GM19043 (cell line): ENCODE measurements at regions not wholly inside any gene's neighbourhood (a gene's known extent, or its start where the extent isn't known, plus 50 kb on each side); places are given as distances from the start of the nearest gene placed in this dataset.
"Not testable (repeated sequence)": the region's sequence is repeated elsewhere in the genome, so short reads cannot be mapped to it uniquely, and the experiment has no call there.

Experiments
- ATAC-seq: cut with Tn5 transposase; IDR thresholded peaks from one replicate; pipeline ENCODE4 v1.9.1; 2021; ENCODE audit warnings: low read depth; ENCODE audit not compliant: unreplicated experiment

DNA sequence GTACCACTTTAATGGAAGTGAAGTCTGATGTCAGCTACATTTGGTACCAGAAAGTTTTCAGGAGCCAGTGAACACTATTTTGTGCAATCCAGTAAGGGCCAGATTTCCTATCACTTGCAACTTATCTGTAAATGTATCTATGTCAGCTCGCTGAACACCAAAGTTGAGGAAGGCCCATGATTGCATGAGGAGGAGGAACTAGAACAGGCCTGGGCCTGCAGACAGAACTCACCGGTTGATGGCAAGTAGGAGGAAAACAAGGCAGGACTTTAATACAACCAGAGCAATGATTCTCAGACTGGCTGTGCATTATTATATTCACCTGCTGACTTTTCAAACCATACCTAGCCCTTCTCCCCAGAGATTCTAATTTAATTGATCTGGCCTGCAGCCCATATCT lies 540.2 kb downstream of the CETN3 start:
- ATAC-seq = no peak

DNA sequence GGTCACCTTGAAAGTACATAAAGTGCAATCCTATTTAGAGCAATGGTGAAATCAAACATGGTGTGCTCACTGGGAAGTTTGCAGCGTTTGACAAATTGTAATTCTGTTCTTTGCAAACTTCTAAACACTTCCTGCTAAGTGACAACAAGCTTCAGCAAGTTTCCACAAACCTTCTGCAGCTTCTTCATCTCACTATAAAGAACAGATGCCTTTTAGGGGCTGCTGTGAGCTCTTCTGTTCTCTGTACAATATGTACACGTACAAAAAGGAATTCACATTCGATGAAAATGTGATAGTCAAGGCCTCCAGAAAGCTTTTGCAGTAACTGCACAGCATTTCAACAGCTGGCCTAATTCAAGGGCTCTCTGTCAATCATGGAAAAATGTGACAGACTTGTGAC lies 543.1 kb downstream of the CETN3 start:
- no peak for ATAC-seq

DNA sequence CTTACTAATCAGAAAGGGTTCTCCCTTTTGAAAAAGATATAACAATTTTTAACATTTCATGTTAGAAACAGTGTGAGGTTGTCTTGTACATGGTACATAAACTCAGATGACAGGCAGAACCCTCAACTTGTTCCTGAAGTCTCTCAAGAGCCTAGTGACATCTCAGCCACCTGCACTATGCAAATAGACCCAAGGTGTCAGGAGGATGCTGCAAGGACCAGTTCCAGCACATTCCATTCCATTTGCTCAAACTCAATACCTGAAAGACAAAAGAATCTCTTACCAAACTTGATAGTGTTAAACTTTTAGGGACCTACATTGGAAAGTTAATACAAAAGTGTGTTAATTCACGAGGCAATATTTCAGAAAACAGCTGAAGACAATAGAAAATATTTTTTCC lies 544.6 kb downstream of the CETN3 start:
- no peak for ATAC-seq

DNA sequence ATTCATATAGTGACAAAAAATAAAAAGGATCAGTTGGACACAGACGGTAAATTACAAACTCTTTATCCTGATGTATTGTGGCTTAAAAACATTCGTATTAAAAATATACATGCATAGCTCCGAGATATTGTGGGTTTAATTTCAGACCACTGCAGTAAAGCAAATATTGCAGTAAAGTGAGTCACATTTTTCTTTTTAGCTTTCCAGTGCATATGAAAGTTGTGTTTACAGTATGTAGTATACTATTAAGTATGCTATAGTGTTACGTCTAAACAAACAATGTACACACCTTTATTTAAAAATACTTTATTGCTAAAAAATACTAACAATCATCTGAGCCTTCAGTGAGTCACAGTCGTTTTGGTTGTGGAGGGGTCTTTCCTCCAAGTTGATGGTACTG lies 551.8 kb downstream of the CETN3 start:
- ATAC-seq = no peak

DNA sequence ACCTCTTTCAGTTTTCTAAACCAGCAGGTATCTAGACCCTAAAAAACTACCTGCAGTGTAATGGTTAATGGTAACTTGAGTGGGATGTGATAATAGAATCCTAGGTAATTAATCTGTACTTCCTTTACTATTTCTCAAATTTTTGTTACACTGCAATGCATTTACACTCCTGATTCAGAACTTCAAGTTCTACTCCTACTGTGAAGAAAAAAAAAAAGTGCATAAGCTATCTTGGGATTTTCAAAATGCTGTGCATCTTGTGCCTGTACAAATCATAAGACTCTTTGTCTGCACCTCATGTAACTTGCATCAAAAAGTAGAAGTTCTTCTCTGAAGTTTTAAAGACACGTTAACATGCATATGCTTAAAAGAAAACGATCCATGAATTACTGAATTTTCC lies 554.1 kb downstream of the CETN3 start:
- no peak for ATAC-seq

DNA sequence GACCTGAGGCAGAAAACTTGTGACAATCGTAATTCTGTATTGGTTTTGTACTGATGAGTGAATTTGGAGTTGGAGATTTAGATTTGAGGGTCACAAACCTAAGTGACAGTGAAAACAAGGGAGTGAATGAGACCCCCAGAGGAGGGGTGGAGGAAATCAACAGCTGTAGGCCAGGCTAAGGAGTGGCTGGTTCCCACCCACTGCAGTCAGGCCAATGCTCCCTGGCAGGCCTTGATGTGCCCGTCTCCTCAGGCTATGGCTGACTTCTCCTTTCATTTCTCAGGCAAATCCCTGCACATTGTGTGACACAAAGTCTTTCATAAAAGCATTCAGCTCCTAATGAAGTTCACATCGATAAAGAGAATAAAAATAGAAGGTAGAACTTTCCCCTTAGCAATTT lies 557.6 kb downstream of the CETN3 start:
- no peak for ATAC-seq

DNA sequence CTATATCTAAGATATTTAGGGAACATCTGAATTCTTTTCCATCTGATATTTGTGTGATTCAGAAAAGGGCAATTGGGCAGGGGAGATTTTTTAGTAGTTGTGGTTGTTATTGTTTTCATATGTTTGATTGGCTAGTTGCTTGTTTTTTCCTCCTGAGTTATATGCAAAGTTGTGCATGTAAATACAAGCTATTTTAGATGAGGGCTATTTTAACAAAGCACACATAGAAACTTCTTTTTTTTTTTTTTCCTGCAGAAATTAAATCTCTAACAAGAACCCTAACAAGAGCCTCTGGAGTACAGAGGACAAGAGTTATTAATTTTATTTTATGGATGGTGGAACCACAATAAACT lies 559.1 kb downstream of the CETN3 start:
- no peak for ATAC-seq

DNA sequence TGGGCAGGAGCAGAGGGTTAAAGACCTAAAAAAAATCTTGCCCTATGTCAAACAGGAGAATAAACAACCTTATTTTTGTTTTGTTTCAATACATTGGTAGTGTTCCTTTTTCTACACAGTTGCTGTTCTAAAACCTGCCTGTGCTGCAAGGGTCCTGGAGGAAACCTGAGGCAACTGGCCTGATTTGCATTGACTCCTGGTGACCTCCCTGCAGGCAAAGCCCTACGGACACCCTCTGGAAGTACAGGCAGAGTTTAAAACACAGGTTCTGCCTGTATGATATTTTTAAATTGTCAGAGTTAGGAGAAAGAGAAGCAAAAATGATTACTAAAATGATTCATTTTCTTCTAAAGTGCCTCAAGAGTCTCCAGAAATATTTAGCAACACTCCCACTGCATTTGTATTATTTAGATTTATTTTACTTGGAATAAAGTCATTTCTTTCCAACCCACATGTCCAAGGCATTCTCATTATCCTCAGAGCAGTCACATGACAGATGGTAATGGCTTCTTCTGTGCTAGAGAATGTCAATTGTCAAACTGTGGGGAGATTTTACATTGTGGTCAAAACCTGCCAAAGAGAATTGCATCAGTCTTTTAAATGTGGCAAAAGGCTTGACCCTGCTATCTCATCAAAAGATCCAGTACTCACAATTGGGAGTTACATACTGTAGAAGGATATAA lies 559.6 kb downstream of the CETN3 start:
- no peak for ATAC-seq

DNA sequence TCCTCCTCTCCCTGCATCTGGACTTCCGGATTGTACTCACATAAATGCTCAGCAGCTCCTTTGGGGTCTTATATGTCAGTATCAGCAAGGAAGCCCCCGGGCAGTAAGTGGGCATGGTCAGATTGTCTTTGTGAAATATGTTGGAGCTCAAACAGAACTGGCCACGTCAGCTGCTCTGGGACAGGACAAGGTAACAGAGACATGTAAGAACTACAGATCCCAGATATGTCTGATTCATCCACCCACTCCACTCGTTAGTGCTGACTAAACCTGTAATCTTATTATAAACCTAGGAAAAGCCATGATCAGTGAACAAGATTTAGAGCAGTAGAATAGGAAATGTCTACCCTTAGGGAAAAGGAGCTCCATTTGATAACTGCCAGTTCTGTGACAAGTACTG lies 561.8 kb downstream of the CETN3 start:
- no peak for ATAC-seq

DNA sequence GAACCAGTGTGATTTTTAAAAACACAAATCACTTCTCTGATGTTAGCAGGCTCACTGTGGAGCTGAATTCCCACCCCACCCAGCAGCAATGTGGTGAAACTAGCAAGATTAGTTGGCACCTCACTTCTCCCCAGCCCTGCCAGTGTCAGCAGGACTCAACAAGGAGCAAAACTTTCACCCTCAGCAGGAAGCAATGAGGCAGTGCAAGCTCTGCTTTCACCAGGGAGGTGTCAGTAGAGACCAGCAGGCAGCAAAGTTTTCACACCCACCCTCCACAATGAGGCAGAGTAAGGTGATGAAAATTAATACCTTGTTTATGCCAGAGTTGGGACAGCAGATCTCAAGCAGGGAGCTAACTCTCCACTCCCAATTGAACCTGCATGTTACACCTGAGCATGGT lies 565.0 kb downstream of the CETN3 start:
- ATAC-seq = no peak

DNA sequence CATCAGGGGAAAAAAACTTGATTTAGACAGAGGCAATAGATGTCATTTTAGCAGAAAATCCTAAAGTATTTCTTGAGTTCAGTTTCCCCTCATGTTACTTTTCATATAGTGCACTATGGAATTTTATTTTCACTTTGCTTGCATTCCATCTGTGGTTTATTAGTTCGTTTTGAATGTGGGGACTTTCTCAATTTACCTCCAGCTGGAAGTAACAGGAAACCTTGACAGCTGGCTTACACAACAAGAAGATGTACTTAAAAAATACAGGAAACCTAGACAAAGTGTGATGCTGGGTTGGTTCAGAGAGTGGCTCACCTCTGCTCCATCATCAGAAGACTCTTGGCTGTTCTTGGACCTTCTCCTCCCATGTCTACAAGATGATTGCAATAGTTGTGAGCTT lies 567.0 kb downstream of the CETN3 start:
- no peak for ATAC-seq

DNA sequence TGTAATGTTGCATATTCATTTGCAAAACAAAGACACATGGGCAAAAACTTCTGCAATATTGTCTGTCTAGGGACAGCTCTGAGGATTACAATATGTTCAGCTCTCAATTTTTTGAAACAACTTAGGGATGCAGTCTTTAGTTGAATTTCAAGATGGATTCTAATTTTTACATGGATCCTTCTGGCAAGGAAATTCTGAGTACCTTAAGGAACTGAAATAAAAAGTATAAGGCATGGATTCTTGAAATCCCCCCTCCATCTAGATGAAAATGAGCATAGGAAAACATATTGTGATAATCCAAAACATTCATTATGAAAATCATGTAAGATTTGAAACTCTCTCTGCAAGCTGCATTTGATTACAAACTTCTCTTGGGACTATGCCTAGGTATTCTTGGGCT lies 568.6 kb downstream of the CETN3 start:
- no peak for ATAC-seq

DNA sequence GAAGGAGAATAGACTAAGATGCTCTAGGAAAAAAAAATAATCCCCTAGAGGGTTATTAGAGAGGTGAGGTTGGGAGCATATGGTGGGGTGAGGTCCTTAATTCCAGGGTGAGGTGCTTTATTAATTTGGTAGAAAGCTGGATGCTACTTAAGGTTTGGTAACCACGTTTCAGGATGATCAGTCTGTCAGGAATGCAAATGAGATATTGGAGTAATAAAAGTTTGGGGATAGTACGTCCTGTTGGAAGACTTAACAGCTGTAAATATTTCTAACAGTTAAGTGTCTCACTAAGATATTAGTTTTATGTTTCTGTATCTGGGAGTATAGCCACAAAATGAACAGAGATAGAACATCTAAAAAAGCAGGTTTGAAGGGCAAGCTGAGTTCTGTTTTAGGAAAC lies 578.9 kb downstream of the CETN3 start:
- ATAC-seq = no peak

DNA sequence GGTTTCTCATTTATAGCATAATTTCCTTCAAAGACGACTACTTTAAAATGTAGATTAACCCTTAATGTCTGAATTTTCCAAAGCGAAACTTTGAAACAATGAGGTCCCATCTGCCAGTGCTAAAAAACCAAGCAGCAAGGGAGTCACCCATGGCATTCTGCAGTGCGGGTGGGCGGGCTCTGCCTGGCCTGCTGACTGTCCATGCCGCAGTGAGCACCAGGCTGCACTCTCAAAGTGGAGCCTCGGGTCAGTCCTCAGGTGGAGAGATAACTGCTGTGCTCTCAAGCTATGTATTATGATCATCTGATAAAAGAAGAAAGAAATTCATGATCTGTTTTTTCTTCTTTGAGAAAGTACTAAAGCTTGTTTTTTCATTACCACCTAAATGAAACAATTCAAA lies 581.6 kb downstream of the CETN3 start:
- no peak for ATAC-seq

DNA sequence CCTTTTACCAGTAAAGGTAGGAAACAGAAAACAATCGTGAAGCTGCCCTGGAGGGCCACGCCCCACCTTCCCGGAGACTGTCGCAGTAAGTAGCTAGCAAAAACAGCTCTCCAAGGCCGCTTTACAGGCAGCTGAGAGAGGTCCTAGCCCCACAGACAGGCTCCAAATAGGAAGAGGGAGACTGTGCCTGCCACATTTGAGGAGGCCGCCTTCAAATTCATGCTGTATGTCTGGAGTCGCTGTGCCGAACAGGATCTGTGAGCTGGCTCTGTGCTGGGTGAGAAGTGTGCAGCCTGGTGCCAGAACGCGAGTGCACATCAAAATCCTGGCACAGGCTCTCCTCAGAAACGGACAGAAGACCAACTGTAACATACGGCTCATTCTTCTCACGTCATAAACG lies 582.2 kb downstream of the CETN3 start:
- no peak for ATAC-seq

DNA sequence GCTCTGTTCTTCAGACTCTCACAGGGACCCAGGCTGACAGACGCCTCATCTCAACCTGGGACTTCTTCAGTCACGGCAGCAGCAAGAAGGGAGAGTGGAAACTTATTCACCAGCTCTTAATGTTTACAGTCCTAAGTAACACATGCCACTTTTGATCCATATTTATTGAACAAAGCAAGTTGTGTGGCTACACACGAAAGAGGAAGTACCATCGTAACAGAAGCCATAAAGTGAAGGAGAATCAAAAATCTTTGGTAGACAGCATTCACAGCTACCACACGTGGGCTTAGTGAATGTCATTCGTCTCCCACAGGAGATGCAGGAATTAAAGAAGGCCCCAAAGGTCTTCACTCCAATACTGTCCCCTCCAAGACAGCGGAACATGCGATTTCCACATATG lies 582.6 kb downstream of the CETN3 start:
- no peak for ATAC-seq

DNA sequence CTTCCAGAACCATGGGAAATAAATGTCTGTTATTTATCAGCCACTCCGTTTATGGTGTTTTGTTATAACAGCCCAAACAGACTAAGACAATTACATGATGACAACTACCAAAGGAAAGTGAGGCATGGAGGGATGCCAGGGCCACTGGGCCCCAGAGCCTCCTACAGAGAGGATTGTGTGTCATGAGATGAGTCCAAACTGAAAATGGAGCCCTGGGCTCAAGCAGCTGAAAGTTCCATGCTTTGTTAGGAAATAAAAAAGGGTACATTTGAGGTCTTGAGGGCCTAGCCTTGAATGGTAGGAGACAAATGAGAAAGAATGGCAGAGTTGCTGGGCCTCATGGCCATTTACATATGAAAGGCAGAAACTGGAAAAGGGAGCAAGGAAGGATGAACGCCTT lies 586.5 kb downstream of the CETN3 start:
- no peak for ATAC-seq

DNA sequence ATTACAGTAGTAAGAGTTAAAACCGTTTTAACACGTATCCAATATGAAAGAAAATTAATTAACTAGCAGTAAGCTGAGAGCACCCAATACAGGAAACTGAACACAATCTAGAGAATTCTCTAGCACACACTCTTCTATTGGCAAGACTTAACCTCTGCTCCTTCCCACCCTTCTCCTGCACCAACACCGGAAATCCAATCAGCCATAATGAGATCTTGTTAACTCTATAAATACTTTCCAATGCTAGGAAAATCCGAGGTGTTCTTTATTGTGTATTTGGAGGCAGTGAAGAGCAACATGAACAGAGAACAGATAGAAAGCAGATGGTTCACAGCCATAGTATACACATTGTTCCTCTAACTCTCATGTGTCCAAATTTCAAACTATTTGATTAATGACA lies 591.7 kb downstream of the CETN3 start:
- no peak for ATAC-seq

DNA sequence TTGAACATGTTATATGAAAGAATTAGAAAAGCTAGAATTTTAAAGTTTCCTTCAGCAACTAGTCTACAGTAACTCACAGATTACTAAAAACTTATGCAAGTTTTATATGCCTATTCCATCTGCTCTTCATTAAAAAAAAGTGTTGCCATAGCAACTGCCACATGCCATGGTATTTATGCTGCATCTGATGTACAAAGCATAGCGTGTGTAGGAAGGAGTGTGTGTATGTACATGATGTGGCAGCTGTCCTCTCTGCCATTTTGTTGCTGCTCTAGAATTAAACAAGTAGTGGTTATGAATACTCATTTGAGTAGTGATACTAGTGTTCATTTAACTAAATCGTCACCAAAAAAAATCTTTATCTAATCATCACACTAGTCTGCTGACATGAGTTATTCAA lies 593.5 kb downstream of the CETN3 start:
- no peak for ATAC-seq

DNA sequence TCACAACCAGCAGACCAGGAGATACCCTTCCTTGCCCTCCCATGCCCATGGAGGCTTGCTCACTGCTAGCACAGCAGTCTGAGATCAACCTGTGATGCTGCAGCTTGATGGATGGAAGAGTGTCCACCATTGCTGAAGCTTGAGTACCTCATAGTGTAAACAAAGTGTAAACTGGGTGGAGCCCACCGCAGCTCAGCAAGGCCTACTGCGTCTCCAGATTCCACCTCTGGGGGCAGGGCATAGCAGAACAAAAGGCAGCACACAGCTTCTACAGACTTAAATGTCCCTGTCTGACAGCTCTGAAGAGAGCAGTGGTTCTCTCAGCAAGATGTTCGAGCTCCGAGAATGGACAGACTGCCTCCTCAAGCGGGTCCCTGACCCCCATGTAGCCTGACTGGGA lies 608.8 kb downstream of the CETN3 start:
- not testable (repeated sequence) for ATAC-seq

DNA sequence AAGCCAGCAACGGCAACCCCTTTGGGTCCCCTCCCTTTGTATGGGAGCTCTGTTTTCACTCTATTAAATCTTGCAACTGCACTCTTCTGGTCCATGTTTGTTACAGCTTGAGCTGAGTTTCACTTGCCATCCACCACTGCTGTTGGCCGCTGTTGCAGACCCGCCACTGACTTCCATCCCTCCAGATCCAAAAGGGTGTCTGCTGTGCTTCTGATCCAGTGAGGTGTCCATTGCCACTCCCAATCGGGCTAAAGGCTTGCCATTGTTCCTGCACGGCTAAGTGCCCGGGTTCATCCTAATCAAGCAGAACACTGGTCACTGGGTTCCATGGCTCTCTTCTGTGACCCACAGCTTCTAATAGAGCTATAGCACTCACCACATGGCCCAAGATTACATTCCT lies 615.1 kb downstream of the CETN3 start:
- not testable (repeated sequence) for ATAC-seq

DNA sequence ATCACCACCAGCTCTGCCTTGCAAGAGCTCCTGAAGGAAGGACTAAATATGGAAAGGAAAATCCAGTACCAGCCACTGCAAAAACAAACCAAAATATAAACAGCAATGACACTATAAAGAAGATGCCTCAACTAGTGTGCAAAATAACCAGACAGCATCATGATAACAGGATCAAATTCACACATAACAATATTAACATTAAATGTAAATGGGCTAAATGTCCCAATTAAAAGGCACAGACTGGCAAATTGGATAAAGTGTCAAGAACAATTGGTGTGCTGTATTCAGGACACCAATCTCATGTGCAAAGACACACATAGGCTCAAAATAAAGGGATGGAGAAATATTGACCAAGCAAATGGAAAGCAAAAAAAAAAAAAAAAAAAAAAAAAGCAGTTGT lies 629.8 kb downstream of the CETN3 start:
- not testable (repeated sequence) for ATAC-seq

DNA sequence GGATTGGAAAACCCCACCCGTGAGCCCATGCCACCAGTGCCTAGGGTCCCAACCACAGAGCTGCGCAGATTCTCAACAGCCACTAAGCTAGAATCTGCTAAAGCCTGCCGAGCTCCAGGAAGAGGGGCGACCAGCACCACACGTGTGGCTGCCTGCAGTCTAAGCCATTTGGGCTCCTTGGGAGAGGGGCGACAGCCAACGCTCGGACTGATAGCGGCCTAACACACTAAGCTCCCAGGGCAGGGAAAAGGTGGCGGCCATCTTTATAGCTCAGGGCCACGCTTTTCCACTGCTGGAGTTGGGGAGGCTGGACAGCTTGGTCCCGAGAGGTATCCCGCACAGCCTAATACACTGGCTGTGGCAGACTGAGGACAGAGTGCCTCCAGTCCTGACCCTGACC lies 631.8 kb downstream of the CETN3 start:
- no peak for ATAC-seq
